HUES48 (cell line): ENCODE measurements at regions not wholly inside any gene's neighbourhood (a gene's known extent, or its start where the extent isn't known, plus 50 kb on each side); places are given as distances from the start of the nearest gene placed in this dataset.

ENCODE experiments used
- H3K27ac ChIP-seq: one replicate; pipeline ENCODE4 v1.7.0; 2013; ENCODE audit warnings: low read depth, low read length, inconsistent platforms
- H3K27me3 ChIP-seq: 2 replicates; pipeline ENCODE4 v1.6.1; 2013; ENCODE audit warnings: mild to moderate bottlenecking, low read length; ENCODE audit not compliant: control insufficient read depth, insufficient read depth
- H3K36me3 ChIP-seq: 2 replicates; pipeline ENCODE4 v1.6.1; 2013; ENCODE audit warnings: low read length; ENCODE audit not compliant: control insufficient read depth, insufficient read depth
- H3K4me1 ChIP-seq: 2 replicates; pipeline ENCODE4 v1.6.1; 2013; ENCODE audit warnings: mild to moderate bottlenecking, low read length; ENCODE audit not compliant: control insufficient read depth, insufficient read depth
- H3K4me3 ChIP-seq: 2 replicates; pipeline ENCODE4 v1.5.1; 2013; ENCODE audit warnings: mild to moderate bottlenecking, low read depth, low read length
- H3K9ac ChIP-seq: 2 replicates; pipeline ENCODE4 v1.6.1; 2013; ENCODE audit warnings: mild to moderate bottlenecking, low read depth, low read length, moderate library complexity
- H3K9me3 ChIP-seq: 2 replicates; pipeline ENCODE4 v1.6.1; 2013; ENCODE audit warnings: low read length; ENCODE audit not compliant: control insufficient read depth, insufficient read depth

DNA sequence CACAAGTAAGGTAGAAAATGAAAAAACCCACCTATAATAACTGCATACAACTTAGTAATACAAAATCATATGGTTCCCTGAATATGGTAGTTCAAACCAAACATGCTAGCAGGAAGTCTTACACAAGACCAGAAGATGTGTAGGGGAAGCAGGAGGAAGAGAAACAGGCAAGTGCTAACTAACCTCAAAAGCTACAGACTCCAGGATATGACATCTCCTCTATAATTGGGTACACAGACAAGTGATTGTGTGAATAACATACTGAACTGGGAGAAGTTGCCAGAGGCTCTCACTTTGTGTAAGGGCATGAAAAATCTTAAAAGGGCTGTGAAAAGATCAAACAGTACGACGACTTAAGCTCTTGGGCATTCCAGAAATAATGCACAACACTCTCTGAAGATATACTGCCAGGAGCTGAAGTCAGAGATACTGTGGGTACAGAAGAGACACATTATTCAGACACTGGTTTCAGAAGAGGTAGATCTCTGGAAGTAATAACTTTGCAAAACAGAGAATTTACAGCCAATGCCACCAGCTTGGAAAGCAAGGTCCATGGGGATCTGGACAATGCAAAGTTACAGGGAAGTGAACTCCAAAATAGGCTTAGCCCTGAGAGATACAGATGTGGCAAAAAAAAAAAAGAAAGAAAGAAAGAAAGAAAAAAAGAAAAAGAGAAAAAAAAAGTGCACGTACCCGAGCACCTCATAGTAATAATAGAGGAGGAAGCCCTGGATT, 767.2 kb downstream of the TNS3 start:
- Histone ChIP-seq H3K4me3 (no peak overlapping the region), H3K27ac (no peak overlapping the region)

DNA sequence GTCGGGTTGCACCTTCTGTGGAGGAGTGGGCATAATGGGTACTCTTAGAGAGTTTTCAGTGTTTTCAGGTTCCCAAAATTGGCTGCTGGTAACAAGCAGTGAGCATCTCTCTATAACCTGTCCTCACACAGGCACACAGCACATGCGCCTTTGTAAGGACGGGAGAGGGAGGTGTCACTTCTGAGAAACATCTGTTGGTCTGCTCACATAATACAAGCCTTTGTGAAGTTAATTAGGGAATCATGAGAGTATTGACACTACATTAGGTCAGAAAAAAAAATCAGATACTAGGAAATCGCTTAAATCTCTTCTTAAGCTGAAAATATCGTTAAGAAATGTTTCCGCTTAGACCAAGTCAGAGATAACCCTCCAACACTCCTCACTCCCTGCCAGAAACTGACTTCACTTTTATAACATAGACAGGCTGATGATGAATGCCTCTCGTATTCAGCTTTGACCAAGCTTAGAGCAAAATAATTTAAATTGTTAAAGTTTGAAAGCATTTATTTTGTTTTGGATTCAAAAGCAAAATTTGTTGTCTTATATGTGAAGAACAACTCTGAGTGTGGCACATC, 769.7 kb downstream of the TNS3 start:
- H3K9ac ChIP-seq = no peak overlapping the region
- H3K4me3 ChIP-seq = no peak overlapping the region
- no peaks in the 10 kb centered on the region for H3K36me3 ChIP-seq
- peaks cover 4% of the 10 kb centered on the region; the same call in 1 of the 2 replicates for H3K9me3 ChIP-seq
- H3K27me3 ChIP-seq = no peaks in the 10 kb centered on the region
- H3K27ac ChIP-seq = no peak overlapping the region
- H3K4me1 ChIP-seq = peaks cover 5% of the 10 kb centered on the region; the same call in 1 of the 2 replicates

More for the DNA sequence above, 767.2 kb downstream of the TNS3 start:
- no peaks in the 10 kb centered on the region for H3K36me3 ChIP-seq
- peaks cover 10% of the 10 kb centered on the region for H3K9me3 ChIP-seq
- H3K9ac ChIP-seq = no peak overlapping the region
- H3K27me3 ChIP-seq = no peaks in the 10 kb centered on the region
- H3K4me1 ChIP-seq = peaks cover 5% of the 10 kb centered on the region; the same call in 1 of the 2 replicates

DNA sequence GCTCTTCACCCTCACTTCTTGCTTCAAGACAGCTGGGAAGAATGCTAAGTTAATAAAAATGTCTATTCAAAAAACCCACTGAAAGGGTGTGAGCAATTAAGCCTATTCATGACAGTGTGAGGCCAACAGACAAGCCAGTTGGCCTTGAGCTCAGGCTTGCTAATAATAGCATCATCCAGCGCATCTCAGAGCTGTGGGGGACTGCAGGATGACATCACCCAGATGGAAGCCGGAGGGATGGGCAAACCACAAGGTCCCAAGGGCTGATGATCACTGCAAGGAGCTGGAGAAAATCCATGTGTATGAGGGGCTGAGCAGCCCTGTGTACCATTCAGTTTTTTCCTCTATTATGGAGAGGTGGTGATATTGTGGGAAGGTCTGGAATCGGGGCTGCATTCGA, 770.4 kb downstream of the TNS3 start:
- Histone ChIP-seq H3K36me3 (no peaks in the 10 kb centered on the region), H3K4me3 (no peak overlapping the region), H3K9me3 (peaks cover 2% of the 10 kb centered on the region; the same call in 1 of the 2 replicates), H3K27me3 (no peaks in the 10 kb centered on the region), H3K27ac (no peak overlapping the region), H3K9ac (no peak overlapping the region), H3K4me1 (peaks cover 5% of the 10 kb centered on the region; the same call in 1 of the 2 replicates)

DNA sequence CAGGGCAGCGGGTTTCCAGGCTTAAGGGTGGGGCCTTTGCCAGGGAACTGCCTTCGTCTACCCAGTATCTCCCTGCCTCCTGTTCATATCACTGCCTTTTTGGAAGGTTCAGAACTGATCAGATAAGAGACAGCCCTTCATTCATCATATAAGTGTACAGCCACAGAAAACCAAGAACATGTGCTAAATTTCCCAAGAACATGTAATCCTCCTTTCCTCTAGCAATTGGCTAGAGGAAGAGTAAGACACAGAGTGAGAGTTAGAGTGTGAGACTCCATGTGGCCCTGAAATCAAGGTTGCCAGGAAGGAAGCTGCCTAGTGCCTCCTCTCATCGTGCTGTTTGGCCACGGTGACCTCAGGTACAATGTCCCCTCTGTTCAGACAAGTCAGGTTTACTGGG, 770.9 kb downstream of the TNS3 start:
- H3K4me3 ChIP-seq = no peak overlapping the region
- H3K27ac ChIP-seq = no peak overlapping the region
- H3K27me3 ChIP-seq = no peaks in the 10 kb centered on the region
- no peak overlapping the region for H3K9ac ChIP-seq
- H3K4me1 ChIP-seq = peaks cover 5% of the 10 kb centered on the region; the same call in 1 of the 2 replicates
- H3K9me3 ChIP-seq = no peaks in the 10 kb centered on the region
- no peaks in the 10 kb centered on the region for H3K36me3 ChIP-seq

DNA sequence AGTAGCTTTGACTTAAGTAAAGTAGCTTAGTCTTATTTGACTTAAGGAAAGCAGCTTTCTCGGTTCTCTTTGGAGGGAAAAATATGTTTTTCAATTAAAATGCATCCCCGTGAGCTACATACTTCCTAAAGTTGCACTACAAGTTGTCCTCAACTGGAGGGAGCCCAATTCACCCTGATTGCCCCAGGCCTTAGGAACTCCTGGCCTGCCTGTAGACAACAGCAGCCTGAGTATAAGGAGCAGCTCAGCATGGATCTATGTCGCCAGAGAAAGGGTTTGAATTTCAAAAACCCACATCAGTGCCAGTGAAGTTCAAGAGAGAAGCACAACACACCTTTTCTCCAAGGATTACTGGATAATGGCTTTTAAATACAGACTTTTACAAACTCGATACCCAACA, 772.0 kb downstream of the TNS3 start:
- Histone ChIP-seq H3K9me3 (no peaks in the 10 kb centered on the region), H3K27me3 (no peaks in the 10 kb centered on the region), H3K4me3 (no peak overlapping the region), H3K36me3 (no peaks in the 10 kb centered on the region), H3K4me1 (peaks cover 5% of the 10 kb centered on the region; the same call in 1 of the 2 replicates), H3K27ac (no peak overlapping the region), H3K9ac (no peak overlapping the region)

DNA sequence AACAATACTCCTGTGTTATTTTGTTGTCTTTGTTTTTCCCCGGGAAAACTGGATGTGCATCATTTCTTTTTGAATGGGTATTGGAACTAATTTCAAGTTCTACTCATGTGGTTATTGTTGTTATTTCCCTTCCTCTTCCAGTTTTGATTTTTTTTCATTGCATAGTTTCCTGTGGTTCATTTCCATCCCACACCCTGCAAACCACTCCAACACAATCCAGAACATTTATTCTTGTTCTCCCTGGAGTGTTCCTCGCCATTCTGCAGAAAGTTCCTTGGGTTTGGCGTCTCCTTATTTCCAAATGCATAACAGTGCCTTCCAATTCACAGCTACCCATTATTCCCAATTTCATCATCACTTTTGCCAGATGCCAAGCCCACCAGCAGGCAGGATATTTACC, 775.1 kb downstream of the TNS3 start:
- Histone ChIP-seq H3K4me1 (peaks cover 5% of the 10 kb centered on the region; the same call in 1 of the 2 replicates), H3K9ac (no peak overlapping the region), H3K9me3 (no peaks in the 10 kb centered on the region), H3K36me3 (no peaks in the 10 kb centered on the region), H3K27me3 (no peaks in the 10 kb centered on the region), H3K4me3 (no peak overlapping the region), H3K27ac (no peak overlapping the region)

DNA sequence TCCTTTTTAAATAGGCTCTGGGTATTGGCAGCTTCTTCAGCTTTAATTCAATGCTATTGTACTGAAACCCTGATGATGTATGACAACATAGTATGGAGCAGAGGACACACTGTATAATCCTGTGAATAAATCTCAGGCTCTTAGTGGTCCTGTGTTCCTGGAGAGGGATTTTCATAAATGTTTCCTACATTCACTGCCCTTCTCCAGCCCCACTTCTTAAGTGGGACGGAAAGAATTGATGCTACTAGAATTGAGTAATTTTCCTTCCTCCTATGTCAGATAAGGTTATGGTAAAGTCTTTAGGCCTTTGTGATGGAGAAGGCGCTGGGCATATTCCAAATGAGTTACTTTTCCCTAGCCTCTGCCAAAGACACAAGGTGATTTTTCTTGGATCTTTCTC, 779.4 kb downstream of the TNS3 start:
- Histone ChIP-seq H3K9me3 (no peaks in the 10 kb centered on the region), H3K36me3 (no peaks in the 10 kb centered on the region), H3K4me1 (no peaks in the 10 kb centered on the region), H3K4me3 (no peak overlapping the region), H3K9ac (no peak overlapping the region), H3K27me3 (no peaks in the 10 kb centered on the region), H3K27ac (no peak overlapping the region)

DNA sequence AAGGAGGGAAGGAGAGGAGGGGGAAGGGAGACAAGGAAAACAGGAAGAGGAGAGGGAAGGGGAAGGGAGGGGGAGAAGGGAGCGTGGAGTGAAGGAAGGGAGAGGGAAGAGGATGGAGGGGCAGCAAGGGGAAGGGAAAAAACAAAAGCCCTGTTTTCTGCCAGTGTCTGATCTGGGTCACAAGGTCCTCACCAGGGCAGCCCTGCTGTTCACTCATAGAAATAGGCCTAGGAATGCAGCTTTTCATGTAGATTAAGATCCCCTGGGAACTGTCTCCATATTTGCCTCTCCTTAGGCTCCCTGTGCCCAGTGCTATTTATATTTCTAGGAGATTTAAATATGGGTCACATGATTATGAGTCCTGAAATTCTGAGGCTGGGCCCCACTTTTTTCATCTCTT, 790.7 kb downstream of the TNS3 start:
- no peak overlapping the region for H3K27ac ChIP-seq
- H3K9me3 ChIP-seq = no peaks in the 10 kb centered on the region
- no peak overlapping the region for H3K4me3 ChIP-seq
- no peaks in the 10 kb centered on the region for H3K27me3 ChIP-seq
- H3K36me3 ChIP-seq = no peaks in the 10 kb centered on the region
- peaks cover 9% of the 10 kb centered on the region for H3K4me1 ChIP-seq
- H3K9ac ChIP-seq = no peak overlapping the region

DNA sequence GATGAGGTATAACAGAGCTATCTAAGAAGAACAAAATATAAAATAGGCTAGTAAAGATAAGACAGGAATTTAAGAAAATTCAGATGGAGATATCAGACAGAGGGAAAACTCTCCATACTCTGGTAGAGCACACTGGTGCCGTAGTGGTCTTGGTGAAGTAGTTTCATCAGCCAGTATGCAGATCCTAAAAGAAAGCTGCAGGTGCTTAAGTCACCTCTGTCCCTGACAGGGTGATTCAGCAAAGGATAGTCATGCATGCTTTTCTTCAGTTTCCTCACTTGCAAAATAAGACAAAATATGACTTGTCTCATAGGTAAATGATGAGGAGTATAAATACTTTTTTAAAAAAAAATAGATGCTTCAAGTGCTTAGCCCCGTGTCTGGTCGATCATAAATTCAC, 794.9 kb downstream of the TNS3 start:
- Histone ChIP-seq H3K36me3 (no peaks in the 10 kb centered on the region), H3K9ac (no peak overlapping the region), H3K27me3 (no peaks in the 10 kb centered on the region), H3K9me3 (no peaks in the 10 kb centered on the region), H3K4me3 (no peak overlapping the region), H3K4me1 (peaks cover 13% of the 10 kb centered on the region), H3K27ac (no peak overlapping the region)

DNA sequence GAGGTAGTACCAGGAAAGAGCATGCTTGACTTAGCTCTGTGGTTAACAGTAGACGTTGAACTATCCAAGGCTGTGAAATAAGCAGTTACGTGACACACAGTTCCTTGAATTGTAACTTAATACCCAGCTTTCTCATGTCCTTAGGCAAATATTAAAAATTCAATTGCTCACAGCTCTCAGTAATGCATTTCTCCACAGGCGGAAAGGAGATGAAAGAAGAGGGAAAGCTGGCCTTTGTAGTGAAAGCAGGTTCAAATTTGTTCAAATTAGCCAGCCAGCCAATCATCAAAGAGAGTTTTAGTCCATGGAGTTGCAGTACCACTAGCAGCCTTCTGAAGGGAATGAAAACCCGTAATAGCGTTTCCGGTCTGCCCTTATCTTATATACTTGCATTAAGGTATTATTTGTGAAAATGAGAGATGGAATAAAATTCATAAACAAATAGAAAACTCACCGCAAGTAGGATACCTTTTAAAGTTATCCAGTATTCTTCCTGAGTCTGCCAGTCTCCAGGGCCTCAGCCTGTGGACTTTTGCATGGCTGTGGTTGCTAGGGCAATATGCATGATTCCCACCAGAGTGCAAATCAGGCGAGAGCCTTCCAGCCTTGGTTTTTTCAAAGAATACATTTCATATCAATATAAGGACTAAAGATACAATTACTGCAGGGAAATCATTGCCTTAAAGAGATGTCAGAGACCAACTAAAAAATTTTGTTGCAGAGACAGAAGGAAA, 795.5 kb downstream of the TNS3 start:
- Histone ChIP-seq H3K36me3 (no peaks in the 10 kb centered on the region), H3K9me3 (peaks cover 5% of the 10 kb centered on the region), H3K4me3 (no peak overlapping the region), H3K9ac (no peak overlapping the region), H3K27ac (no peak overlapping the region), H3K4me1 (peaks cover 13% of the 10 kb centered on the region), H3K27me3 (no peaks in the 10 kb centered on the region)

DNA sequence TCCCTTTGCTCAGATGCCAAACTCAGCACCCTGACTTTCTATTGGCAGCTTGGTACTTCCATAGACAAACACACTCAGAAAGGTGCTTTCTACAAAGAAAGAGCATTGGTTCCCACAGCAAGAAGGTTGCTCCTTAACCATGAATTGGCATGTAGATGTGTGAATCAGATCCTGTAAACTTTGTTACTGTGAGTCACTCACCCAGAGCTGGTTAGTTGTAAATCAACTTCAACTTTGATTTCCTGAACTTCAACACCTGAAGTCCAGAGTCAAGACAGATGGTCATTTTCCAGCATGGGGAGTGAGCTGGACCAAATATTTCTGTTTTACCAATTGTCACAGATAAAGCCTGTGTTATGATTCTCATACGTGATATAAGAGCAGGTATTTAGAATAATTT, 797.2 kb downstream of the TNS3 start:
- Histone ChIP-seq H3K27ac (no peak overlapping the region), H3K4me3 (no peak overlapping the region), H3K27me3 (no peaks in the 10 kb centered on the region), H3K36me3 (no peaks in the 10 kb centered on the region), H3K4me1 (peaks cover 13% of the 10 kb centered on the region), H3K9me3 (peaks cover 8% of the 10 kb centered on the region), H3K9ac (no peak overlapping the region)
